Small intestine (tissue), 7 donors: ENCODE measurements at regions not wholly inside any gene's neighbourhood (a gene's known extent, or its start where the extent isn't known, plus 50 kb on each side); places are given as distances from the start of the nearest gene placed in this dataset.

Experiments used
- DNase-seq, 2 donors: peaks; one replicate each; pipeline versions ENCODE4 v3.0.0 to v3.0.0-alpha.2; 2013
- FAIRE-seq: peaks from 2 replicates; lab custom pipeline; 2012; peaks lifted over from hg19 to GRCh38; lab: Jason Lieb, UNC
- H3K27ac ChIP-seq, 3 donors: one replicate each; pipeline ENCODE4 v1.5.1; 2013; ENCODE audit warnings: low read length in 2 of 3, mild to moderate bottlenecking in 2 of 3, control low read depth in 1 of 3, inconsistent platforms in 1 of 3, low read depth in 1 of 3, moderate library complexity in 1 of 3
- H3K27me3 ChIP-seq, 3 donors: one replicate each; pipeline ENCODE4 v1.6.1; 2013; ENCODE audit warnings: low read length in 3 of 3, inconsistent platforms in 1 of 3; ENCODE audit not compliant: control insufficient read depth in 3 of 3, insufficient read depth in 3 of 3
- H3K36me3 ChIP-seq, 3 donors: one replicate each; pipeline ENCODE4 v1.6.1; 2013; ENCODE audit warnings: low read length in 3 of 3, inconsistent platforms in 1 of 3, low read depth in 1 of 3, mild to moderate bottlenecking in 1 of 3, moderate library complexity in 1 of 3; ENCODE audit not compliant: control insufficient read depth in 3 of 3, insufficient read depth in 2 of 3
- H3K4me1 ChIP-seq, 3 donors: one replicate each; pipeline ENCODE4 v1.6.1; 2013; ENCODE audit warnings: low read length in 2 of 3, inconsistent platforms in 1 of 3, low read depth in 1 of 3, mild to moderate bottlenecking in 1 of 3, moderate library complexity in 1 of 3; ENCODE audit not compliant: control insufficient read depth in 3 of 3, insufficient read depth in 2 of 3
- H3K4me3 ChIP-seq, 3 donors: one replicate each; pipeline ENCODE4 v1.5.1; 2013; ENCODE audit warnings: low read length in 3 of 3, control low read depth in 1 of 3, inconsistent platforms in 1 of 3, low read depth in 1 of 3, mild to moderate bottlenecking in 1 of 3, moderate library complexity in 1 of 3
- H3K9me3 ChIP-seq, 2 donors: one replicate each; pipeline ENCODE4 v1.6.1; 2013; ENCODE audit warnings: low read depth in 1 of 2, low read length in 1 of 2; ENCODE audit not compliant: control insufficient read depth in 2 of 2, insufficient read depth in 1 of 2
- WGBS, 3 donors: extraction: QIAGEN DNeasy Blood & Tissue Kit; methylation state at CpG; one replicate each; pipeline ENCODE4 v1.1.7; 2013; 5-methylcytosine and 5-hydroxymethylcytosine counted together
- donor health status: healthy with polysubstance abuse.
- donor health status: control.
- donor health status: control.
- donor health status: Bipolar disorder and iron deficiency.
- donor health status: healthy.

- H3K9me3 ChIP-seq: no peaks in the 10 kb centered on the region
- DNase-seq (peak; percentile 24 to 60), FAIRE-seq (no peak)
- WGBS, 3 donors: 47 to 73% (median 63%) methylated on average over 2 of the region's 2 CpGs
- no peak overlapping the region for H3K4me3 ChIP-seq
- no peak overlapping the region for H3K27ac ChIP-seq
- no peaks in the 10 kb centered on the region for H3K36me3 ChIP-seq
- no peaks in the 10 kb centered on the region for H3K27me3 ChIP-seq
- H3K4me1 ChIP-seq: no peaks in the 10 kb centered on the region
Measured at GRCh38 chr12:114888928-114889584, 205.1 kb upstream of the TBX3 start.

DNA sequence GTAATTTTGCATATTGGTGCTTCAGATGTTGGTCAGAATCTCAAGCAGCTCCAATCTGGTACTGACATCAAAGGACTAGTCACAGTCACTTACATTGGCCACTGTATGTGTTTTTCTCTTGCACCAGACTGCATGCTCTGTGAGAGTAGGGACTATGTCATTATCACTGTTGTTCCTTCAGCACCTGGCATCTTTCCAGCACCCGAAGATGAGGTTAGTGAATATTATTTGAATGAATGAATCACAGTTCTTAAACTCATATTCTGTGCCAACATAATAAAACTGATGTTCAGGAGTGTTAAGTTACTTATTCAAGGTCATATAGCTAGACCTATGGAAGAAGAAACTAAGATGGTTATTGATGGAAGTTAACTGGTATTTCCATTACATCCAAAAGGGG is 204.5 kb upstream of the TBX3 start:
- FAIRE-seq (no peak), DNase-seq (peak; percentile 20 to 76)
- no peak overlapping the region for H3K4me3 ChIP-seq
- H3K36me3 ChIP-seq: no peaks in the 10 kb centered on the region
- H3K27ac ChIP-seq: no peak overlapping the region
- H3K4me1 ChIP-seq: no peaks in the 10 kb centered on the region
- no peaks in the 10 kb centered on the region for H3K27me3 ChIP-seq
- no peaks in the 10 kb centered on the region for H3K9me3 ChIP-seq
- 8 to 27% (median 23%) methylated on average over 1 of the region's 1 CpG for WGBS, 3 donors

- Histone ChIP-seq H3K4me3 (no peak overlapping the region), H3K27me3 (no peaks in the 10 kb centered on the region), H3K36me3 (no peaks in the 10 kb centered on the region), H3K4me1 (no peaks in the 10 kb centered on the region), H3K27ac (no peak overlapping the region), H3K9me3 (no peaks in the 10 kb centered on the region)
- 82 to 93% (median 93%) methylated on average over 4 of the region's 4 CpGs for WGBS, 3 donors
- no peak for DNase-seq
- FAIRE-seq: no peak
Measured at GRCh38 chr12:114885501-114885900, 201.5 kb upstream of the TBX3 start.

GRCh38 chr12:114884575-114884974 is 200.6 kb upstream of the TBX3 start:
- no peaks in the 10 kb centered on the region for H3K9me3 ChIP-seq
- H3K36me3 ChIP-seq: no peaks in the 10 kb centered on the region
- H3K27me3 ChIP-seq: no peaks in the 10 kb centered on the region
- no peak overlapping the region for H3K4me3 ChIP-seq
- H3K4me1 ChIP-seq: no peaks in the 10 kb centered on the region
- no peak overlapping the region for H3K27ac ChIP-seq
- FAIRE-seq: no peak
- WGBS, 3 donors: 70 to 92% (median 75%) methylated on average over 6 of the region's 6 CpGs
- DNase-seq: no peak

DNA sequence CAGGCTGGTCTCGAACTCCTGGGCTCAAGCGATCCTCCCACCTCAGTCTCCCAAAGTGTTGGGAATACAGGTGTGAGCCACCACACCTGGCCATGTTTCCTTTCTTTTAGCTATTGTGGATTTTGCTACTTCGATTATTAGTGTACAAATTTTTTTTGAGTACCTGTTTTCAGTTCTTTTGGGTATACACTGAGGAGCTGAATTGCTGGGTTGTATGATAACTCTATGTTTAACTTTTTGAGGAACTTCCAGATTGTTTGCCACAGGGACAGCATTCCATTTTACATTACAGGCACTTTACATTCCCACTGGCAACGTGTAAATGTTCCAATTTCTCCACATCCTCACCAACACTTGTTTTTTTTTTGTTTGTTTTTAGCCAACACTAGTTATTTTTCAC is 198.1 kb upstream of the TBX3 start:
- H3K9me3 ChIP-seq: no peaks in the 10 kb centered on the region
- H3K4me3 ChIP-seq: no peak overlapping the region
- H3K36me3 ChIP-seq: no peaks in the 10 kb centered on the region
- H3K27ac ChIP-seq: no peak overlapping the region
- 82 to 85% (median 84%) methylated on average over 4 of the region's 4 CpGs for WGBS, 3 donors
- no peaks in the 10 kb centered on the region for H3K4me1 ChIP-seq
- DNase-seq (no peak), FAIRE-seq (no peak)
- no peaks in the 10 kb centered on the region for H3K27me3 ChIP-seq

- WGBS, 3 donors: 88 to 92% (median 89%) methylated on average over 4 of the region's 4 CpGs
- H3K36me3 ChIP-seq: no peaks in the 10 kb centered on the region
- FAIRE-seq (no peak), DNase-seq (no peak)
- no peak overlapping the region for H3K27ac ChIP-seq
- no peaks in the 10 kb centered on the region for H3K27me3 ChIP-seq
- no peaks in the 10 kb centered on the region for H3K9me3 ChIP-seq
- H3K4me3 ChIP-seq: no peak overlapping the region
- peaks cover 0 to 11% (median 0%) of the 10 kb centered on the region in 3 donors for H3K4me1 ChIP-seq
Measured at GRCh38 chr12:114879354-114879753, 195.4 kb upstream of the TBX3 start.

- Histone ChIP-seq H3K27ac (no peak overlapping the region), H3K9me3 (no peaks in the 10 kb centered on the region), H3K27me3 (no peaks in the 10 kb centered on the region), H3K36me3 (no peaks in the 10 kb centered on the region), H3K4me1 (peaks cover 0 to 11% (median 0%) of the 10 kb centered on the region in 3 donors), H3K4me3 (no peak overlapping the region)
- 51 to 81% (median 63%) methylated on average over 4 of the region's 4 CpGs for WGBS, 3 donors
- FAIRE-seq (no peak), DNase-seq (peak in 1 of 2 donors; percentile 36)
Measured at GRCh38 chr12:114878781-114879180, 194.8 kb upstream of the TBX3 start.

GRCh38 chr12:114876968-114877680 is 193.1 kb upstream of the TBX3 start:
- FAIRE-seq (no peak), DNase-seq (no peak)
- 86 to 90% (median 87%) methylated on average over 13 of the region's 13 CpGs for WGBS, 3 donors
- no peaks in the 10 kb centered on the region for H3K36me3 ChIP-seq
- H3K27me3 ChIP-seq: no peaks in the 10 kb centered on the region
- no peak overlapping the region for H3K4me3 ChIP-seq
- H3K4me1 ChIP-seq: peaks cover 0 to 11% (median 0%) of the 10 kb centered on the region in 3 donors
- no peak overlapping the region for H3K27ac ChIP-seq
- H3K9me3 ChIP-seq: no peaks in the 10 kb centered on the region
